CD4-positive, alpha-beta T cell (primary cell): ENCODE measurements at regions not wholly inside any gene's neighbourhood (a gene's known extent, or its start where the extent isn't known, plus 50 kb on each side); places are given as distances from the start of the nearest gene placed in this dataset.

ENCODE experiments used
- ATAC-seq: fragments of 200-7000 bp; cut with Tn5 transposase; one replicate; pipeline ENCODE4 v1.10.0; 2022; ENCODE audit warnings: mild to moderate bottlenecking; ENCODE audit not compliant: poor library complexity
- CTCF ChIA-PET: fragments of 350-600 bp; sonication (Branson Sonifier 250); formaldehyde crosslinking; loops from one replicate; lab custom pipeline; 2021; ENCODE audit warnings: antibody characterized with exemption, inconsistent platforms; lab: Charles Lee
- POLR2A ChIA-PET: fragments of 350-600 bp; sonication (Branson Sonifier 250); formaldehyde crosslinking; loops from one replicate; lab custom pipeline; 2021; ENCODE audit warnings: antibody characterized with exemption, inconsistent platforms; lab: Charles Lee
- DNase-seq, 14 experiments: peaks; one replicate each; pipeline ENCODE4 v3.0.0-alpha.2; 2013 to 2020; ENCODE audit warnings: mixed read lengths in 2 of 14
- H3K27ac ChIP-seq, 2 donors: one replicate each; pipeline versions ENCODE4 v1.5.1 to v1.7.0; 2013; ENCODE audit warnings: low read length in 2 of 2, low read depth in 1 of 2, mild to moderate bottlenecking in 1 of 2
- H3K27me3 ChIP-seq, 2 experiments: 1 replicate in 1 of 2; 2 replicates in 1 of 2; pipeline versions ENCODE4 v1.6.1 to v1.7.0; 2013; ENCODE audit warnings: low read length in 2 of 2, control low read depth in 1 of 2, mild to moderate bottlenecking in 1 of 2, moderate library complexity in 1 of 2; ENCODE audit not compliant: insufficient read depth in 2 of 2, control insufficient read depth in 1 of 2
- H3K36me3 ChIP-seq: one replicate; pipeline ENCODE4 v1.6.1; 2013; ENCODE audit warnings: low read length, control low read depth; ENCODE audit not compliant: insufficient read depth
- H3K4me1 ChIP-seq: one replicate; pipeline ENCODE4 v1.6.1; 2013; ENCODE audit warnings: low read length, control low read depth; ENCODE audit not compliant: insufficient read depth
- H3K4me3 ChIP-seq: one replicate; pipeline ENCODE4 v1.5.1; 2013; ENCODE audit warnings: mild to moderate bottlenecking, low read length, moderate library complexity
- H3K9me3 ChIP-seq, 2 experiments: 1 replicate in 1 of 2; 2 replicates in 1 of 2; pipeline versions ENCODE4 v1.6.1 to v1.7.0; 2013; ENCODE audit warnings: low read length in 2 of 2, mild to moderate bottlenecking in 2 of 2, control low read depth in 1 of 2, moderate library complexity in 1 of 2; ENCODE audit not compliant: control insufficient read depth in 1 of 2, insufficient read depth in 1 of 2
- H3K27ac Mint-ChIP-seq: one replicate; pipeline ENCODE4 v1.8.0; 2020; ENCODE audit warnings: mixed read lengths
- H3K27me3 Mint-ChIP-seq: one replicate; pipeline ENCODE4 v1.8.0; 2021; ENCODE audit warnings: mixed read lengths
- H3K36me3 Mint-ChIP-seq: one replicate; pipeline ENCODE4 v1.8.0; 2021; ENCODE audit warnings: low read depth, mixed read lengths
- H3K4me1 Mint-ChIP-seq: one replicate; pipeline ENCODE4 v1.8.0; 2021; ENCODE audit warnings: low read depth, mixed read lengths
- H3K4me3 Mint-ChIP-seq: one replicate; pipeline ENCODE4 v1.8.0; 2020; ENCODE audit warnings: mild to moderate bottlenecking, mixed read lengths
- H3K9me3 Mint-ChIP-seq: one replicate; pipeline ENCODE4 v1.8.0; 2020; ENCODE audit warnings: mixed read lengths
- intact Hi-C, 2 experiments: fragments of 100-400 bp; cut with DNase I in 1 of 2; cut with micrococcal nuclease in 1 of 2; formaldehyde crosslinking; loops; one replicate each; pipeline versions ENCODE4 v1.15.1 to v1.9.0; 2023 to 2025; cut with DNase I, micrococcal nuclease
- TF ChIP-seq, protein P1 (sequence below): fragments of 200-600 bp; IDR thresholded peaks from one replicate; pipeline ENCODE4 v1.8.0; 2022; ENCODE audit warnings: antibody characterized with exemption, mild to moderate bottlenecking

DNA sequence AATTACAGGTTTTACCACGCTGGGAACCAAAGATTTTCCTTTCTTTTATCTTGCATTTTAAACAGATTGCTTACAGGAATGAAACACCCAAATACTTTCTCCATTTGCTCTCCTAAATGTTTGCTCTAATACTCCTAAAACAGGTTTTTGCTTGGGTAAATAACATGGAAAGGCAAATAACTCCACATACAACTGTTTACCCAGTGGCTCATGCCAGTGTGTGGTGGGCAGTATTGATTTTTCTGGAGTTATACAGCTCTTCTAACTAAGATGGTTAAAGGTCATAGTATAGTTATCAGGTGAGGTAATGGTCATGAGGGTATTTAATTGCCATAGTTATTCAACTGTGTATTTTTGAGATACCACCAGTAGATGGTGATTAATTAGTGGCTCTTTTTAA lies 61.2 kb upstream of the RAB27B start:
- no peaks in the 10 kb centered on the region for H3K9me3 Mint-ChIP-seq
- H3K4me1 Mint-ChIP-seq: no peaks in the 10 kb centered on the region
- Histone ChIP-seq H3K9me3 (no peaks in the 10 kb centered on the region), H3K4me1 (no peaks in the 10 kb centered on the region), H3K27ac (no peak overlapping the region), H3K27me3 (no peaks in the 10 kb centered on the region), H3K4me3 (no peak overlapping the region), H3K36me3 (no peaks in the 10 kb centered on the region)
- POLR2A ChIA-PET: no interaction called here
- intact Hi-C loops: no loop called here
- ATAC-seq (no peak), DNase-seq (no peak)
- H3K4me3 Mint-ChIP-seq: no peak overlapping the region
- CTCF ChIA-PET: no interaction called here
- TF ChIP-seq, protein P1, sequence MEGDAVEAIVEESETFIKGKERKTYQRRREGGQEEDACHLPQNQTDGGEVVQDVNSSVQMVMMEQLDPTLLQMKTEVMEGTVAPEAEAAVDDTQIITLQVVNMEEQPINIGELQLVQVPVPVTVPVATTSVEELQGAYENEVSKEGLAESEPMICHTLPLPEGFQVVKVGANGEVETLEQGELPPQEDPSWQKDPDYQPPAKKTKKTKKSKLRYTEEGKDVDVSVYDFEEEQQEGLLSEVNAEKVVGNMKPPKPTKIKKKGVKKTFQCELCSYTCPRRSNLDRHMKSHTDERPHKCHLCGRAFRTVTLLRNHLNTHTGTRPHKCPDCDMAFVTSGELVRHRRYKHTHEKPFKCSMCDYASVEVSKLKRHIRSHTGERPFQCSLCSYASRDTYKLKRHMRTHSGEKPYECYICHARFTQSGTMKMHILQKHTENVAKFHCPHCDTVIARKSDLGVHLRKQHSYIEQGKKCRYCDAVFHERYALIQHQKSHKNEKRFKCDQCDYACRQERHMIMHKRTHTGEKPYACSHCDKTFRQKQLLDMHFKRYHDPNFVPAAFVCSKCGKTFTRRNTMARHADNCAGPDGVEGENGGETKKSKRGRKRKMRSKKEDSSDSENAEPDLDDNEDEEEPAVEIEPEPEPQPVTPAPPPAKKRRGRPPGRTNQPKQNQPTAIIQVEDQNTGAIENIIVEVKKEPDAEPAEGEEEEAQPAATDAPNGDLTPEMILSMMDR: no peak
- no peaks in the 10 kb centered on the region for H3K27me3 Mint-ChIP-seq
- H3K36me3 Mint-ChIP-seq: no peaks in the 10 kb centered on the region
- H3K27ac Mint-ChIP-seq: no peak overlapping the region

DNA sequence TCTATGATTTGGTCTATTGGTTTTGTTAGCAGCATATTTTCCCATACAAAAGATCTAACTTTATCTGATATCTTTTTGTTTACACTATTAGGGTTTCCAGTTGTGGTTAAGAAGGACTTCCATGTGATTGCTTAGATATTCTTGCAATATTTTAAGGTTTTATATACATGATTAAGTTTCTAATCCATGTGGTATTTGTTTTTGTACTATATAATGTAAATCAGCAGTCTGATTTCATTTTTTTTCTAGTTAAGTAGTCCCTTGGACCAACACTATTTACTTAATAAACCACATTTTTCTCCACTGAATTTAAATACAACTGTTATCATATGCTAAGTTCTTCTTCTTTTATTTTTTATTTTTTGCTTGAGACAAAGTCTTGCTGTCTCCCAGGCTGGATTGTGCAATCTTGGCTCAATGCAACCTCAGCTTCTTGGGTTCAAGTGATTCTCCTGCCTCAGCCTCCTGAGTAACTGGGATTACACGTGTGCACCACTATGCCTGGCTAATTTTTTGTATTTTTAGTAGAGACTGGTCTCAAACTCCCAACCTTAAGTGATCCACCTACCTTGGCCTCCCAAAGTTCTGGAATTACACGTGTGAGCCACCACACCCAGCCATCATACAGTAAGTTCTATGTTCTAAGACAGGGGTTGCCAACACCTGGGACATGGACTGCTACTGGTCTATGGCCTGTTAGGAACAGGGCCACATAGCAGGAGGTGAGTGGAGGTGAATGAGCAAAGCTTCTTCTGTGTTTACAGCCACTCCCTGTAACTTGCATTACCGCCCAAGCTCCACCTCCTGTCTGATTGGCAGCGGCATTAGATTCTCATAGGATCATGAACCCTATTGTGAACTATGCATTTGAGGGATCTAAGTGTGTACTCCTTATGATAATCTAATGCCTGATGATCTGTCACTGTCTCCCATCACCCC lies 58.5 kb upstream of the RAB27B start:
- Mint-ChIP-seq H3K9me3 (no peaks in the 10 kb centered on the region), H3K4me1 (no peaks in the 10 kb centered on the region), H3K27ac (no peak overlapping the region), H3K36me3 (no peaks in the 10 kb centered on the region), H3K27me3 (no peaks in the 10 kb centered on the region), H3K4me3 (no peak overlapping the region)
- Histone ChIP-seq H3K4me3 (no peak overlapping the region), H3K36me3 (no peaks in the 10 kb centered on the region), H3K4me1 (no peaks in the 10 kb centered on the region), H3K27me3 (no peaks in the 10 kb centered on the region), H3K9me3 (no peaks in the 10 kb centered on the region), H3K27ac (no peak overlapping the region)
- intact Hi-C loops: no loop called here
- POLR2A ChIA-PET: no interaction called here
- ATAC-seq: no peak
- DNase-seq: no peak
- TF ChIP-seq, protein P1: no peak
- CTCF ChIA-PET: no interaction called here

DNA sequence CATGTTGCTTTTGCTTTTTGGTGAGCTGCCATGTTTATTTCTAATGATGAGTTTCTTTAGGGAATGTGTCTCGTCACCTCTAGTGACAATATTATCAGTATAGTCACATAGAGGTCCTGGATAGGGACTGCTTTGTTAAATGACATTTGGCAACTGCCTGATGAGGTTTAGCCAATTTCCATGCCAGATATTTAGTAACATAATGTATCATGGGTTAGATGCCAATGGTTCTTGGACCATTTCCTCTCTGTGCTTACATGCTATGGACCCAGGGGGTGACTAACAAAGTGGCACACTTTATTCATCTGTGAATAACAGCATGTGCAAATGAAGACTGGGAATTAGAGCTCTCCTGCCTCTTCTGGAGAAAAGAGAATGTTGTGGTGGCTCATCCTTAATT lies 56.2 kb upstream of the RAB27B start:
- DNase-seq (no peak), ATAC-seq (no peak)
- no peaks in the 10 kb centered on the region for H3K36me3 ChIP-seq
- H3K9me3 ChIP-seq: no peaks in the 10 kb centered on the region
- Mint-ChIP-seq H3K36me3 (no peaks in the 10 kb centered on the region), H3K9me3 (no peaks in the 10 kb centered on the region), H3K27ac (no peak overlapping the region), H3K4me3 (no peak overlapping the region), H3K4me1 (no peaks in the 10 kb centered on the region), H3K27me3 (no peaks in the 10 kb centered on the region)
- no peaks in the 10 kb centered on the region for H3K27me3 ChIP-seq
- TF ChIP-seq, protein P1: no peak
- CTCF ChIA-PET: no interaction called here
- intact Hi-C loops: no loop called here
- POLR2A ChIA-PET: no interaction called here
- H3K27ac ChIP-seq: no peak overlapping the region
- H3K4me1 ChIP-seq: no peaks in the 10 kb centered on the region
- no peak overlapping the region for H3K4me3 ChIP-seq
